ENCODE measurements at regions not wholly inside any gene's neighbourhood (a gene's known extent, or its start where the extent isn't known, plus 50 kb on each side); places are given as distances from the start of the nearest gene placed in this dataset.

DNA sequence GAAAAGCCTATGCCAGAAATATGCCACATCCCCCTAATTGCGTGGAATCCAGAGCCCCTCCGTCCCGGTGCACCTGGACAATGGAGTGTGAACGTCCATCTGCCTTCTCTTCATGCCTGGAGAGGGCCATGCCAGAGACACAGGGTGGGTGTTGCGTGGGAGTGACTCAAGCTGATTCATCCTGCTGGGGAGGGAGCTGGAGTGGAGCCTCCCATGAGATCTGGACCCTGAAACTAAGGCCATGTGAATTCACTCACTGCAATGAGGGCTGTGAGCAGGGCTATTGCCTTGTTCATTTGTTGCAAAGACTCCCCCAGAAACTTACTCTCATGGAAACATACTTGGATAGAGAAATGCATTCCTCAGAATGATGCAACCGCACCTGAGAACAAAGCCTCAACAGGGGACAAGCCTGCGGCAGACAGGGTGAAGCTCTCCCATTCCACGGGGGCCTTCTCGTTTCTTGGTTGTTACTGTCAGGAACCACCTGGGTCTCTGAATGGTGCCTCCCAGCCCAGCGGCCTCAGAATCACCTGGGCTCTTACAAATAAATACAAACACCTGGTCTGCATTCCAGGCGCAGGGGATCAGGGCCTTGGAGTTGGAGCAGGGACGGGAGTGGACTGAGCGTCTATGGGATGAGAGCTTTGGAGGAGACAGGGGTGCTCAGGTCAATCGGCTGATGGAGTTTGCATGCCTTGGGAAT lies 1031.2 kb downstream of the BRD1 start:
- H3K4me3 ChIP-seq (ENCODE audit: low read depth, low read length) = no peak overlapping the region

GRCh38 chr22:48795664-48796063 lies 1032.0 kb downstream of the BRD1 start:
- H3K4me3 ChIP-seq (ENCODE audit: low read depth, low read length) = no peak overlapping the region
- TF ChIP-seq CTCF (IDR thresholded peaks at IDR 0.05; ENCODE audit: borderline replicate concordance, insufficient read depth, low read depth, low read length) = no peak

More for the DNA sequence above, 1031.2 kb downstream of the BRD1 start:
- no peak for TF ChIP-seq CTCF (IDR thresholded peaks at IDR 0.05; ENCODE audit: borderline replicate concordance, insufficient read depth, low read depth, low read length)

DNA sequence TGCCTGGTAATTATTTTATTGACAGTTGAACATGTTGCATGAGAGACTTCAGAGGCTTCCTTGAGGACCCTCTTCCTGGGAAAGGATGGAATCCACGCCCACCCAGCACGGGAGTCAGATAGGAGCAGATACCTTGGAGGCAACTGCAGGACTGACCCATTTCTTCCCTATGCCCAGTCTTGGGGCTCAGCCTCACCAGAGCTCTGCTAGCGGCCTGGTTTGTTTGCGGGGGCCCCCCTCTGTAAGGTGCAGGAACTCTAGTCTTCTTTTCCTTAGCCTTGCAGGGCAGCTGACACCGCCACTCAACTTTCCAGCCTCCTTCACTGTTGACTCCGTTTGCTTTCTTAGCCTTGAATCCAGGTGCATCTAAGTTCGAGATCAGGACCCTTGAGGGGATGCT lies 1032.8 kb downstream of the BRD1 start:
- H3K4me3 ChIP-seq (ENCODE audit: low read depth, low read length) = no peak overlapping the region
- TF ChIP-seq CTCF (IDR thresholded peaks at IDR 0.05; ENCODE audit: borderline replicate concordance, insufficient read depth, low read depth, low read length) = no peak

GRCh38 chr22:48793949-48794348 lies 1033.7 kb downstream of the BRD1 start:
- no peak overlapping the region for H3K4me3 ChIP-seq (ENCODE audit: low read depth, low read length)
- no peak for TF ChIP-seq CTCF (IDR thresholded peaks at IDR 0.05; ENCODE audit: borderline replicate concordance, insufficient read depth, low read depth, low read length)

- no peak overlapping the region for H3K4me3 ChIP-seq (ENCODE audit: low read depth, low read length)
- no peak for TF ChIP-seq CTCF (IDR thresholded peaks at IDR 0.05; ENCODE audit: borderline replicate concordance, insufficient read depth, low read depth, low read length)
These were observed 1041.0 kb downstream of the BRD1 start for GRCh38 chr22:48786679-48786996.

DNA sequence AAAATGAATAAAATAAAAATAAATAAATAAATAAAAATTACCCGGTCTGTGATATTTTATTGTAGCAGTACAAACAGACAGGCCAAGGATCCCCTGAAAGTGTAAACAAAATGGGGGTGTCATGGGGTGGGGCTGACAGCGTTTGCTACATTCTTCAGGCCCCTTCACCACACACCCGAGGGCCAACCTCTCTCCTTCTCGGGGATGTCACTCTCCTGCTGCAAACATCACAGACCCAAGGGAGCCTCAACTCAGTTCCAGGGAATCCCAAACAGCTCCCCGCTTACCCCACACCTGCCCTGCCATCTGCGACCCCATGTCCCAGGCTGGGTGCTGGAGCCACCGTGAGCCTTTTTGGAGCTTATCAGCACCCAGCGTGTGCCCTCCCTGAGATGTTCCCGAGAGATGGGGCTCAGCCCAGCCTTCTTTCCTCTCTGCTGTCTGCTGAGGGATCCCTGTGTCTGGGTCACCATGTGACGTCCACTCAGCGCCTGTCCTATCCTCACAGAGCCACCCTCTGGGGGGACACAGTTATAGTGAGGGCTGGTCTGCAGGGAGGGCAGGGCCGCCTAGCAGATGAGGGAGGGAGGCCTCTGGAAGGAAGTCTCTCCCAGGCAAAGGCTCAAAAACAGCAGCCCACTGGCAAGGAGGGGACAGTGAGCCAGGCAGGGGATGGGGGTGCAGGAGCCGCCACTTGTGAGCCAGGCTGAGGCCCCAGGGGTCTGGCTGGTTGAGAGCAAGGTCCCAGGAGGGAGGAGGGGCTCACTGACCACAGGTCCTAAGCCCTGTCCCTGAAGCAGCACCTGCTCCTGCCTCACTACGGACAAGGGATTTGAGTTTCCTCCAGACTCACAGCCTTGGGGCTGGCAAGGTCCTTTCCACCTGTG lies 1041.6 kb downstream of the BRD1 start:
- no peak overlapping the region for H3K4me3 ChIP-seq (ENCODE audit: low read depth, low read length)
- no peak for TF ChIP-seq CTCF (IDR thresholded peaks at IDR 0.05; ENCODE audit: borderline replicate concordance, insufficient read depth, low read depth, low read length)
